AML-193 (cell line): ENCODE measurements at regions not wholly inside any gene's neighbourhood (a gene's known extent, or its start where the extent isn't known, plus 50 kb on each side); places are given as distances from the start of the nearest gene placed in this dataset.

Experiments
- DNase-seq, 2 experiments: peaks; one replicate each; lab custom pipeline; 2025; lab: John Stamatoyannopoulos, UW

DNA sequence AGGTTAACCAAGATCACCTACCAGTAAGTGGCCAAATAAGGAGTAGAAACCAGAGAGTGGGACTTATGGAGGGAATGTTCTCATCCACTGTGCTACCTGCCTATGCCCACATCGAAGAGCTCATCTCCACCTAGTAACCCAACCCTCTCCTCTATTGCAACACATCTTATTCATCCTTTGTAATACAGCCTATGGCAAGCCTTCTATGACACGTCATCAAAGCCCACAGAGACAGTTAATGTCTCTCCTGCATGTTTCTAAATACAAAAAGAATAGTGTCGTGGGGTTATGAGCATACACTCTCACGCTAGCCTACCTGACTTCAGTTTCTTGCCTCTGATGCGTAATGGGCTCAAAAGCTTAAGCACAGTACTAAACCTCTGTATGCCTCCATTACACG is 1158.1 kb upstream of the TENM4 start:
- DNase-seq = no peak

DNA sequence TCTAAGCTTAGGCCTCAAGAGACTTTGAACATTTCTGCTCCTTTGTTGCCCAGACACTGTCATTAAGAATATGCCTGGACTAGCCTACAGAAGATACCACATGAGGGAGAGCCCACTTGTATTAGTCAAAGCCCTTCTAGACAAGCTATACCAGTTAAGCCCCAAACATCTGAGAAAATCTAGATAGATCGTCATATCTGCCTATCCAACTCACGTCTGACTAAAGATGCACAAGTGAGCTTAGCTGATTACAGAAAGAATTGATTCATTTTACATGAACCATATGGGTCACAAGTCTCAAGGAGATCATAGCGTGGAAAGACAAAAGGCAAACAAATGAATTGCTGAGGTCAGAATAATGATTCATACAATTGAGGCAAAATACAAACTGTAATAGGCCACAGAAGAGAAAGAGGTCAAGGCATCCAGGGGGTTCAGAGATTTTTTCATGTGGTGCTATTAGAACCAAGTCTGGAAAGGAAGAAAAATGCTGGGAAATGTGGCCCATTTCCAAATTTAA is 1155.5 kb upstream of the TENM4 start:
- DNase-seq = no peak

GRCh38 chr11:80595011-80595410 is 1154.2 kb upstream of the TENM4 start:
- no peak for DNase-seq

DNA sequence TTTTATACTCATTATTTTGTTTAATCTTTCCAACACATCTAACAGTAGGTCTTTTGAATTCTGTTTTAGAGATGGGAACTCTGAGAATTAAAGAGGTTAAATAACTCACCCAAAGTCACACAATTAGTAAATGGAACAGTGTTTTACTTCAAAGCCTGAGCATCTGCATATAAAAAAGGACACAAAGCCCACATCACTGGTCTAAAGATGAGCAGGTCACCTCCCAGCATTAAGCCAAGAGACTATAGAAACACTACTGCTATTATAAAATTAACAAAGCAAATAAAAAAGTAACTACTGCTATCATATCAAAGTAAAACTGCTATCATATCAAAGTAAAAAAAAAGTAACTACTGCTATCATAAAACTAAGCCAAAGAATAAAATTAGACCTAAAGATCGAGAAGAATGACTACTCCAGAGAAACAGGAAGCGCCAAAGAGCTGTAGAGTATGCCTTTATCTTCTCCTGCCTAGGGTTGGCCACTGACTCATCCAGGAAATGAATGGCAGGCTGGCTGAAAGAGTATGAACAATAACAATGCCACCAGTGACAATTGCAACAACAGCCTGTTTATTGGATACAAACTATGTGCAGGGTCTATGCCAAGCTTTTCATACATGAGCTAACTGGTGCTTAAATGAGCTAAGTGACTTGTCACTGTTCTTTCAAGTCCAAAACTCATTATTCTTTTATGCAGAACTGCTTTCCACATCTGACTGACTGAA is 1153.0 kb upstream of the TENM4 start:
- DNase-seq = peak in 1 of 2 experiments; percentile 0

GRCh38 chr11:80592546-80592945 is 1151.7 kb upstream of the TENM4 start:
- DNase-seq = no peak

DNA sequence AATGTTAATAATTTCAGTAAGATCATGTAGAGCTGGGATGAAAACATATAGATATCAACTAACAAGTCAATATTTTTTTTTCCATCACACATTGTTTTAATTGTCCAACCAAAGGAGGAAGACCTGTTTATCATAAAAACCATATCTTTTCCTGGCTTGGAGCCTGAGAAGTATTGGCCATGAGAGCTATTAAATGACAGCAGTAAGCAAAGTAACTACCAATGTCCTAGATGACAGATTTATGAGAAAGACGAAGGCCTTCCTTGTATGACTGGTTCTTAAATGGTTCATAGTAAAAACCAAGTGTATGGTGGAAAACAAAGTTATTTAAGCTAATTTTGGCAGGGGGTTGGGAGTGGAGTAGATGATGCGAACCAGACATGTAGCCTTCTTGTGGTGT is 1147.1 kb upstream of the TENM4 start:
- no peak for DNase-seq

GRCh38 chr11:80586464-80586863 is 1145.6 kb upstream of the TENM4 start:
- no peak for DNase-seq

DNA sequence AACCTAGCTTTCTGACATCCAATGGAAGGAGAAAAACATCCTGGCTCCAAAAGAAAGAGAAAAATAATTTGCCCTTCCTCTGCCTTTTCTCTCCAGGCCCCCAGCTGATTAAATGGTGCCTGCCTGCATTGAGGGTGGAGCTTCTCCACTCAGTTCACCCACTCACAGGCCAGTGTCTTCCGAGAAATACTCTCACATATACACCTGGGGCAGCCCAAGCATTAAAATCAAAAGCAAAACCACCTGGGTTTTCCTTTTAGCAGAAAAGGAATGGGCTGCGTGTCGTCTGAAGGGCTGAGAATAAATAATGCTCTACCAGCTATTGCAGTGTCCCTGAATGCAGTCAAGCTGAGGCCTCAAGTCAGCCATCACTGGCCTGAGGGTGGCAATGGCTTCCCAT is 1143.8 kb upstream of the TENM4 start:
- no peak for DNase-seq

GRCh38 chr11:80569832-80570231 is 1129.0 kb upstream of the TENM4 start:
- DNase-seq = no peak

GRCh38 chr11:80565231-80565630 is 1124.4 kb upstream of the TENM4 start:
- DNase-seq = no peak

GRCh38 chr11:80562523-80563125 is 1121.8 kb upstream of the TENM4 start:
- DNase-seq = no peak

GRCh38 chr11:80559942-80560341 is 1119.1 kb upstream of the TENM4 start:
- no peak for DNase-seq

- no peak for DNase-seq
Measured at GRCh38 chr11:80553565-80553964, 1112.7 kb upstream of the TENM4 start.

GRCh38 chr11:80542704-80543103 is 1101.9 kb upstream of the TENM4 start:
- no peak for DNase-seq

DNA sequence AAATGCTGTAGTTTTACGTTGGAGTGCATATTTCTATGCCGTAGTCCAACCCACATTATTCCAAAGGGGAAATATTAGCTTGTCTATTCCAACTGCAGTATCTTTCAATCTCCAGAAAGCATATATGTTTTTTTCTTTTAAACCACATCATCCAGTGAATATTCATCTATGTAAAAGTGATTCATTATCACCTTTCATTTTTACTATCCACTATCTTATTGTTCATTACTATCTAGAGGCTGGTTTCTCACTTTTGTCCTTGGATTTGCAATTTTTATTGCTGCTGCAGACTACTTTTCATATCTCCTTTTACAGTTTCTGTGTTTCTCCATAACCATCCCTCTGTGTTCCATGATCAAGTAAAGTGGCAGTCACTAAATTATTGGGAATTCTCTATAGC is 1097.2 kb upstream of the TENM4 start:
- no peak for DNase-seq

- no peak for DNase-seq
Measured at GRCh38 chr11:80533463-80533862, 1092.6 kb upstream of the TENM4 start.

- no peak for DNase-seq
Measured at GRCh38 chr11:80532633-80533232, 1091.9 kb upstream of the TENM4 start.

GRCh38 chr11:80529726-80530125 is 1088.9 kb upstream of the TENM4 start:
- DNase-seq = no peak

DNA sequence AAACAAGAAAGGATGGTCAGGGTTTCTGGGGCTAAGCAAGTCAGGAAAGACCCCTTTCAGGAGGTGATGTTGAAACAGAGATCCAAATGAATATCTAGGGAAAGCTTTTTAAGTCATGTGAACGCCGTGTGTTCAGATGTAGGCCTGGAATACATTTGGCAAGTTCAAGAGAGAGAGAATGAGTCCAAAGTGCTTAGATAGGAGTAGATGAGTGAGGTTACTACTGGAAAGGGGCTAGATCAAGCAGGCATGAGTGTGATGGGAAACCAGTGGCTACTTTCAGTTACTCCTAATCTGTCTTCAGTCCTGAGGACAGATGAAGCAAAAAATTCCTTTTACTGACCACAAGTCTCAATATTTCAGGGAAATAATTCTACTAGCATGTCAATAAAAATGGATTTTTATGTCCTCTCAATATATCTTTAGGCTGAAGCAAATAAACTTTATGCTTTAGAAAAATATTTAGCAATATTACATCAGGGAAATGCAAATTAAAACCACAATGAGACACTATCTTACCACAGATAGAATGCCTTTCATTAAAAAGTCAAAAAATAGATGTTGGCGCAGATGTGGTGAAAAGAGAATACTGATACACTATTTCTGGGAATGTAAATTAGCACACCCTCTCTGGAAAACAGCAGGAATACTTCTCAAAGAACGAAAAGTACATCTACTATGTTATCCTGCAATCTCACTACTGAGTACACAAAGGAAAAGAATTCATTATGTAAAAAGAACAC is 1085.0 kb upstream of the TENM4 start:
- DNase-seq = no peak

GRCh38 chr11:80524349-80524748 is 1083.5 kb upstream of the TENM4 start:
- no peak for DNase-seq

- DNase-seq = no peak
Measured at GRCh38 chr11:80523057-80523456, 1082.2 kb upstream of the TENM4 start.

- no peak for DNase-seq
Measured at GRCh38 chr11:80521592-80521991, 1080.8 kb upstream of the TENM4 start.

DNA sequence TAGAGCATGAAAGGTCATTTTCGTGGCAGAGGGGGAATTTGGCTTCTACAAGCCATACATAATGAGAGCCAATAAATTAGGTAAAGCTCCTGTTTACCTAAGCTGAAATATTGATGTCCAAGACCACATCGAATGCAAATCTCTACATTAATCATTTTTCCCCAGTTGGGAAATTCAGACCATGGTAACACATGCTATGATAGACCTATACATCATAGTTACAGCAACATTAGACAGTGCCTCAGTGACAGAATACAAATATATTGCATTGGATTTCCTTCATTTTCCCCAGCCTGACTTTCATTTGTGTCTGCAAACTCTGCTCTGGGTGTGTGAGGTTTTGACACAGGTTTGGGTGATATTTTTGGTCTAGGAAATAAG is 1079.7 kb upstream of the TENM4 start:
- DNase-seq = no peak
